GM12872 (cell line): ENCODE measurements at regions not wholly inside any gene's neighbourhood (a gene's known extent, or its start where the extent isn't known, plus 50 kb on each side); places are given as distances from the start of the nearest gene placed in this dataset.

ENCODE experiments used
- TF ChIP-seq, protein P1 (sequence below): IDR thresholded peaks from 3 replicates; pipeline ENCODE4 v1.5.1; 2011; ENCODE audit warnings: low read depth, mild to moderate bottlenecking, low read length, moderate library complexity; ENCODE audit not compliant: insufficient read depth

DNA sequence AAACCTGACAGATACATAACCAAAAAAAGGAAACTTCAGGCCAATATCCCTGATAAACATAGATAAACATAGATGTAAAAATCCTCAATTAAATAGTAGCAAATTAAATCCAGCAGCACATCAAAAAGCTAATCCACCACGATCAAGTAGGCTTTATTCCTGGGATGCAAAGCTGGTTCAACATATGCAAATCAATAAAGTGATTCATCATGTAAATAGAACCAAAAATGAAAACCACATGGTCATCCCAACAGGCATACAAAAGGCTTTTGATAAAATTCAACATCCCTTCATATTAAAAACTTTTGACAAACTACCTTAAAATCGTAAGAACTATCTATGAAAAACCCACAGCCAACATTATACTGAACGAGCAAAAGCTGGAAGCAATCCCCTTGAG is 882.2 kb downstream of the NTRK3 start:
- TF ChIP-seq, protein P1, sequence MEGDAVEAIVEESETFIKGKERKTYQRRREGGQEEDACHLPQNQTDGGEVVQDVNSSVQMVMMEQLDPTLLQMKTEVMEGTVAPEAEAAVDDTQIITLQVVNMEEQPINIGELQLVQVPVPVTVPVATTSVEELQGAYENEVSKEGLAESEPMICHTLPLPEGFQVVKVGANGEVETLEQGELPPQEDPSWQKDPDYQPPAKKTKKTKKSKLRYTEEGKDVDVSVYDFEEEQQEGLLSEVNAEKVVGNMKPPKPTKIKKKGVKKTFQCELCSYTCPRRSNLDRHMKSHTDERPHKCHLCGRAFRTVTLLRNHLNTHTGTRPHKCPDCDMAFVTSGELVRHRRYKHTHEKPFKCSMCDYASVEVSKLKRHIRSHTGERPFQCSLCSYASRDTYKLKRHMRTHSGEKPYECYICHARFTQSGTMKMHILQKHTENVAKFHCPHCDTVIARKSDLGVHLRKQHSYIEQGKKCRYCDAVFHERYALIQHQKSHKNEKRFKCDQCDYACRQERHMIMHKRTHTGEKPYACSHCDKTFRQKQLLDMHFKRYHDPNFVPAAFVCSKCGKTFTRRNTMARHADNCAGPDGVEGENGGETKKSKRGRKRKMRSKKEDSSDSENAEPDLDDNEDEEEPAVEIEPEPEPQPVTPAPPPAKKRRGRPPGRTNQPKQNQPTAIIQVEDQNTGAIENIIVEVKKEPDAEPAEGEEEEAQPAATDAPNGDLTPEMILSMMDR, result no peak

DNA sequence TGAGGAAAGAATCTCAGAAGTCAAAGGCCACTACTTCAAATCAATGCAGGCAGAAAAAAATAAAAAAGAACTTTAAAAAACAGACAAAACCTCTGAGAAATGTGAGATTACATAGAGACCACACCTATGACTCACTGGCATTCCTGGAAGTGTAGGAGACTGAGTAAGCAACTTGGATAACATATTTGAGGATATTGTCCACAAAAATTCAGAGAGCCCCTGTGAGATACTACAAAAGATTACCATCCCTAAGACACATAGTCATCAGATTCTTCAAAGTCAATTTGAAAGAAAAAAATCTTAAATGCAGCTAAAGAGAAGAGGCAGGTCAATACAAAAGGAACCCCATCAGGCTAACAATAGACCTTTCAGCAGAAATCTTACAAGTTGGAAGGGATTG is 887.3 kb downstream of the NTRK3 start:
- TF ChIP-seq, protein P1, result no peak

DNA sequence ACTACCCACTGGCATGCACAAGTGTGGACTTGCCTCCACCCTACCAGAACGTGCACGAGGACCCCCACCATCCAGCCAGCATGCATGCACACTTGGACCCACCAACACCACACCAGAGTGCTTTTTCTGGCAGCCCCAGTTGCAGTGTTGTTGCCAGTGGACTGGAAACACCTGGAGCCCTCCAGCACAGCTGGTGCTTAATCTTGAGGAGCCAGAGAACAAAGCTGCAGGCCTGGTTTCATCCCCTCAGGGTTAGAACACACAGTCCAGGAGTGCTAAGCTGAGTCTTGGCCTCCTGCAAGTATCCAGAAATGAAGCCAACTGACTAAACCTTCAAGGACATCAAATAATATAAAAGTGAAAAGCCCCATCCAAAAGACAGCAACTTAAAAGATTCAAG is 888.0 kb downstream of the NTRK3 start:
- TF ChIP-seq, protein P1, result no peak

DNA sequence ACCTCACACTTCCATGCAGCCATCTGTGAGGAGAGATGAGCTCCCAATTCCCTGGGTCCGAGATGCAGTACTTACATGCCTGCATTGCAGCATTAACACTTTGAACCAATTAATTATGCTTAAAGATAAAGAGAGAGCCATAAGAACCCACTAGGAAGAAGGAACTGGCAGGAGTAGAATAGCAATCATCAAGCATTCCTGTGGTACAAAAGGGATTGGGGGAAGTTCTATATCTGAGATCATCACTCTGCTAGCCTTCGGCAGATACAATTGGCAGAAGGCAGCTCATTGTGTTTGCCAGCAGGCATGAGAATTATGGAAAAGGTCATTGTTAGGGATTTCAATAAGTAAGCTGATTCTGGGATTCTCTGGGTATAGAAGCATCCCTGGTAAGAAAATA is 891.4 kb downstream of the NTRK3 start:
- TF ChIP-seq, protein P1, result no peak

DNA sequence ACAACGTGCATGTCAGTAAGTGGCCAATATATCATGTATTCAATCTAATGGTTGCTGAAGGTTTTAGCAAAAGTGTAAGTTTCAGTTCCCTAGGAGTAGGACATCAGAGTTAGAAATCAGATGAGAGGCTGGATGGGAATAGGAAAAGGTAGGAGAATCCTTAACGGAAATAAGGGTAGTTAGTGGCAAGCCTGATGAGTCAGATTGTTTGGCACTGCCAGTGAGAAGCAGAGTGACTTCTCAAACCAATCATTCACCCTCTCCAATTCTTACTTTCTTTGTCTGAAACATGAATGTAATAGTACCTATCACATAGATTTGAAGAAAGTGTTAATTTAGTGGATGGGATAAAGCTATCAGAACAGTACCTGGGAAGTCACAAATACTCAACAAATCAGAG is 894.0 kb downstream of the NTRK3 start:
- TF ChIP-seq, protein P1, result no peak

DNA sequence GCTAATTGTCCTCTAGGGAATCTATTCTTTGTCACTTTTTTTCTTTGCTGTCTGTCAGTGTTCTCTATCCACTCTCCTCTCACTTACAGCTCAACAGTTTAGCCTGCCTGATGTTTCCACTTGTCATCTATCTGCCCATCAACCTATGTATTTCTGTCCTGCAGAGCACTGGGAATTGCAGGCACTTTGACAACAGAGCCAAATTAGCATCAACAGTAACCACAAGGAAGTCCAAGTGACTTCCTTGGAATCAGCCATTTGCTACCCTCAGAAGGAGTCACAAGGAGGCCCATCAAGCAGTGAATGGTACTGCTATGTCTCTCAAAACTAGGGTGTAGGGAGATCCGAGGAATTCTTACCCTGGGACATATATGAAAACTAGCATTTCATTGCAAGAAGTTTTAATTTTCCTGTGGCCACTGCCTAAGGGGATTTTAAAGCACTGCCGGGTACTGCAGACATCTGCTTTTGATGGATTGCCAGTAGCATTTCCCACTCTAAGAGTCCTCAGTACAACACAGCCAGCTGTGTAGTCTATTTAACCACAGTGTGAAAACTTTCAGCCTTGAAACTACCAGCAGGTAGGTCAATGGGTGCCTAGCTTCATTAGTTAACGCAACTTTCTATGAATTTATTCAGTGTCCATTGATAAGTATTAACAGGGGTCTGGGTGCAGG is 898.8 kb downstream of the NTRK3 start:
- TF ChIP-seq, protein P1, result no peak

DNA sequence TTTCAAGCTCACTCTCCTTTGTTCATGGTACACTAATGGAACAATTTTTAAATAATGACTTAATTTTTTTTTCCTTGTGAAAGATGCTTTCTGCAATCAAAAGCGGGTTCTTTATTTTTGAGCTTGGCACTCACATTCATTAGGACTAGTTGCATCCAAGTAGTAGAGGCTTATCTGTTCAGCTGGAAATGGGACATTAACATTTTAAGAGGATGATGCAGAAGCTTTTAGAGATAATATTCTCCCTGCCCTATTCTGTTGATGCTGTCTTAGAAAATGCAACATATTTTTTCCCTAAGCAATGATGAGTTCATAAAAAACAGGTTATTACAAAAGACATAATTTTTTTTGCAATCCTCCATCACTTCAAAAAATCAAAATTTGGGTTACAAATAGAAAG is 900.6 kb downstream of the NTRK3 start:
- TF ChIP-seq, protein P1, result no peak
